ENCODE measurements at regions not wholly inside any gene's neighbourhood (a gene's known extent, or its start where the extent isn't known, plus 50 kb on each side); places are given as distances from the start of the nearest gene placed in this dataset.

DNA sequence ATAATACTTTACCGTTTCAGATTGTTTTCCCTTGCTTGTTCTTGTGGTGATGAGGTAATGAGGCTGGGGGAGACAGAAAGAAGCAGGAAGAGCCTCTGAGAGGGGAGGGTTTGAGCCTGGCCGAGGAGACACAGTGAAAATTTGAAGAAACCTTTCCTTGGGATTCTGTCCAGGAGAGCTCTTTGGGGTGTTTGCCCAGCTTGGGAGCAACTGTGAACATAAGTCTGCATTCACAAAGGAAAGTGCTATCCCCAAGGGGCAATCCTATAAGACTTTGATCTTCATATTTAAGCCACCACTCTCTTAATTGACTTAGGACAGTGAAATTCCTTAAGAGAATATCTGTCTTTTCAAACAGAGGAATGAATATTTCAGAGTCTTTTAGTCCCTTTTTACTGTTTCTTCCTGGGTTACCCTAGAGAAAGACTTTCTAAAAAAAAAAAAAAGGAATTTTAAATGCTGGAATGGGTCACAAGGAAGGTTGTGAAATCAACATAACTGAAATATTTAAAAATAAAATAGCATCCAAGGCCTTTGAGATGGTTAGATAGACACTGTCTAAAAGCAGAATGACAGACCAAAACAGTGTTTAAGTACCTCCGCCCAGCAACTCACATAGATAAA lies 52.5 kb upstream of the STAM2 start:
- peak; percentile 22 for DNase-seq

DNA sequence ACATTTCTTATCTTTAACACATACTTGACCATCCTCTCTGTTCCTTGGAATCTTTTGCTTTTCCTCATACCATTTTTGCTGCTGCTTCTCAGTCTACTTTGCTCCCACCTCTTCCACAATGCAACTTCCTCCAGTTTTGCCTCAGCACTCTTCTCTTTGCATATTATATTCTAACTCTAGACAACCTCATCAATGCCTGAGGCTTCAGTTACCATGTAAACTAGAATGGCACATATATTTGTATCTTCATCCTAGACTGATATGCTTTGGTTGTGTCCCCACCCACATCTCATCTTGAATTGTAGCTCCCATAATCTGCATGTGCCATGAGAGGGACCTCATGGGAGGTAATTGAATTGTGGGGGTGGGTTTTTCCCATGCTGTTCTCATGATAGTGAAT lies 55.9 kb upstream of the STAM2 start:
- DNase-seq: no peak

DNA sequence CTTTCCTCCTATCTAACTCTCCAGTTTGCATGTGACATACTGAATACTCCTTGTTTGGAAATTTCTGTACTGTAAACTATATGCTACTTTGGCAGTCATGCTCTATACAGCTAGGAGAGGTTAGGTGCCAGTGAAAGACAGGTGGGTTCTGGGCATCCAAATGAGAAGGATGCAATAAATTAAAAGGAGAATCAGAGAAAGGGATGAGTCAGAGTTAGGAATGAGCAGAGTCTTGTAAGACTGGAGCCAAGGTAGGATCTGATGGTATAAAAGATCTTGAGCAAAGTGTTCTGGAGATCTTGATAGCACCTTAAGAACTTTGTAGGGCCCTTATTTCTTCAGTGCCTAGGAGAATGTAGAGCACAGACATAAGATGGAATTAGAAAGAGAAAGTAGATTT lies 58.7 kb upstream of the STAM2 start:
- no peak for DNase-seq

DNA sequence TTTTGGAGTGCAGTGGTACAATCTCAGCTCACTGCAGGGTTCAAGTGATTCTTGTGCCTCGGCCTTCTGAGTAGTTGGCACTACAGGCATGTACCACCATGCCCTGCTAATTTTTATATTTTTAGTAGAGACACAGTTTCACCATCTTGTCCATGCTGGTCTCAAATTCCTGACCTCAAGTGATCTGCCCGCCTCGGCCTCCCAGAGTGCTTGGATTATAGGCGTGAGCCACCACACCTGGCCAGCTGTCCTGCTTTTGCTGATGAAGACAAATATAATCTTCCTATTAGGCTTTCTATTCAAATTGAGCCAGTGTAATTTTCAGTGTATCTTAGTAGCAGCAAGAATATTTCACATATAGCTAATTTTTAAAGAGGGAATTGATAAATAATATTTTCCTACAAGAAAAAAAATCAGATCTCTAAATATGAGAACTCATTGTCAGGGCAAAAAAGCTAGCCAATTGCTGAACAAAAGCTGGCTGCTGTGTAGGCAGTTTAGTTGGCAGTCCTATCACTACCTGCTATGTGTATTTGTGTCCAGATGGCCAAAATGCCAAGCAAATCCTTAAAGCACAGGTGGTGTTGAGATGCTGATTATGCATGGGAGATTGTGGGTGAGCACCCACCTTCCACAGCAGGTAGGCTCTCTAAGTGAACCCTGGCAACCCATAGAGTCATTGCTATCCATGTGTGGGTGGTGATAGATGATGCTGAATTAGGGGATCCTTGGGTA lies 60.8 kb upstream of the STAM2 start:
- no peak for DNase-seq

DNA sequence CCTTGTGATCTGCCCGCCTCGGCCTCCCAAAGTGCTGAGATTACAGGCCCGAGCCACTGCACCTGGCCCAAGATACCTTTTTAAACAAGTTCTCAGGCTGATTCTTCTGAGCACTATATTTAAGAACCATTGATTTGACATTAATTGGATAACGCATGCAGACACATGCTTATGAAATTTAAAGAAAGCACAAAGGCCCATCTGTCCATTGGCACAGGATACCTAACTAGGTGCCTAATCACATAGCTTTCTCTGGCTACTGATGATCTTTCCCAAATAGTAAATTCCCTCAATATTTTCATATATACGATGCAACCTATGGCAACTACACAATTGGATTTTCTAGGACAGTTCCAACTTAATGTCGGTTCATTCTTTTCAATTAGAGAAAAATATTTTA lies 62.5 kb upstream of the STAM2 start:
- DNase-seq: no peak

DNA sequence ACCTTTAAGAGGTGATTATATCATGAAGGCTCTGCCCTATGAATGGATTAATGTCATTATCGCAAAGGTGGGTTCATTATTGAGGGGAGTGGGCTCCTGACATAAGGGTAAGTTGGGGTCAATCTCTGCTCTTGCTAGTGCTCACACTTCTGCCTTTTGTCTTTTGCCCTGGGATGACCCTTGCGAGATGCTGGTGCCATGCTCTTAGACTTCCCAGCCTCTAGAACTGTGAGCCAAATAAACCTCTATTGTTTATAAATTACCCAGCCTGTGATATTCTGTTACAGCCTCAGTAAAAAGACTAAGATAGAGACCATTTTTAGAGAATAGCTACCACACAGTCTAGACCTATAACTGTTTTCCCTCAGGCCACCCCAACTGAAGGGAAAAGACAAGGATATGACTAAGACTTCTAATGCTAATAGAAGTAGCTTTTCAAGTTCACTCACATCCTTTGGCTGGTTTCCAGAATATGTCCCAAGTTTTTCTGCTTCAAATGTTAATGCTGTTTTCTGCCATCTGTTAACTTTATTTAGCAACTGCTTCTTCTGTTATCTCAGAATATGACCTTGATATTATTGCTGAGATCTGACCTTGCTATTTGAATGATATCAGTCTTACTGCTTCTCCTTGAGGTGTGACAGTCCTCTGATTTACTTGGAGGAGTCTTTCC lies 65.1 kb upstream of the STAM2 start:
- peak; percentile 48 for DNase-seq

DNA sequence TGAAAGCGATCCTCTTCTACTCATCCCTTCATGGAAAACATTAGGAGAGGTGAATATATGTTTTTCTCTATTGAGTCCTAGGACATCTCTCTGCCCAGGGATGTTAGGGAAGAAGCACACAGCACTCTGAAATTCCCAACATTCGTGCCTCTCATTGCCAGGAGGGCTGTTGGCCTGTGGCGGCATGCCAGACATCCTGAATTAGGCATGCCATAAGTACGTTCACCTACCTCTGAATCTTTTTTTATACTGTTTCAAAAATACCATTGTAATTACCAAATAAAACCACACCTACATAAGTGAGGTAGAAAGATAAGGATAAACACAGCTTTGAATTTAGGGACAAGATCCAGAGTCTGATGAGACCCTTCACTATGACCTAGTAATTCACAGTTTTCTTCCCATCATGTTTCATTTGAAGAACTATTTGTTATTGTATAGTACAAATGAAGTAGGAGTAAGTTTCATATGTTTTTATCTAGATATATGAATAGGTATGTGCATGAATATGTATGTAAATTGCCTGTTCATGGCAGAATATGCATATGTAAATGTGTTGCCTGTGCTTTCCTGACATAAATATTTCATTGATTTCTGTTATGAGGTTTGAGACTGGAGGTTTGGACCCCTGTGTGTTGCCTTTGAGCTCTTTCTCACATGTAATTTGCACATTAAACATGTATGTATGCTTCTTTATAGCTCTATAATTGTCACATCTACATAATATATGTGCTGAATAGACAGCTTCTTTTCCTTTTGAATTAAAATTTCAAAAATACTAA lies 66.6 kb upstream of the STAM2 start:
- no peak for DNase-seq

DNA sequence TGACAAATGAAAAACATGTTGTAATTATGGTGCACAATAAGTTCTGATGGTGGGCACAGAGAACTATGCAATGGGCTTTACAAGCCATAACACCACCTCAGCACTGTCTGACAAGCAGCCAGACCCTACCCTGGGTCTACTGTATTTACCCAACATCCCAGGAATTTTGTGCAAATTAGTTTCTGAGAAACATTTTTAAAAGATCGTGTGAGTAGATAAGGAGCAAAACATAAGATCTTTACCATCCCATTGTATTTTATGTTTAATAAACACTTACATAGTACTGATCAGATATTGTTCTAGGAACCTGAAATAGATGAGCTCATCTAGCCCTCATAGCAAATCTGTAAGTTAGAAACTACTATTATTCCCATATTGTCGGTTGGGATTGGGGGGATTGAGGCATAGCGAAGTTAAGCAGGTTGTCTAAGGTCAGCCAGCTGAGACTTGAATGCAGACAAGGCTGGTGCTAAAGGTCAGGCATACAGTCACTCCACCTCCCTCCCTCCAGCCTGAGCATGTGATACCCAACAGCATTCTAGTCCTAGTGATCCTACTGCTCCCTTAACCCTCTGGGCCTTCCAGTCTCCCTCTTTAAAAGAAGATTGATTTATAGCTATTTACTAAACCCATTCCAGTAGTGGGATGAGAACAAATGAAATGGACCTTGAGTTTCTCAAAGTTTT lies 67.4 kb upstream of the STAM2 start:
- DNase-seq: no peak

DNA sequence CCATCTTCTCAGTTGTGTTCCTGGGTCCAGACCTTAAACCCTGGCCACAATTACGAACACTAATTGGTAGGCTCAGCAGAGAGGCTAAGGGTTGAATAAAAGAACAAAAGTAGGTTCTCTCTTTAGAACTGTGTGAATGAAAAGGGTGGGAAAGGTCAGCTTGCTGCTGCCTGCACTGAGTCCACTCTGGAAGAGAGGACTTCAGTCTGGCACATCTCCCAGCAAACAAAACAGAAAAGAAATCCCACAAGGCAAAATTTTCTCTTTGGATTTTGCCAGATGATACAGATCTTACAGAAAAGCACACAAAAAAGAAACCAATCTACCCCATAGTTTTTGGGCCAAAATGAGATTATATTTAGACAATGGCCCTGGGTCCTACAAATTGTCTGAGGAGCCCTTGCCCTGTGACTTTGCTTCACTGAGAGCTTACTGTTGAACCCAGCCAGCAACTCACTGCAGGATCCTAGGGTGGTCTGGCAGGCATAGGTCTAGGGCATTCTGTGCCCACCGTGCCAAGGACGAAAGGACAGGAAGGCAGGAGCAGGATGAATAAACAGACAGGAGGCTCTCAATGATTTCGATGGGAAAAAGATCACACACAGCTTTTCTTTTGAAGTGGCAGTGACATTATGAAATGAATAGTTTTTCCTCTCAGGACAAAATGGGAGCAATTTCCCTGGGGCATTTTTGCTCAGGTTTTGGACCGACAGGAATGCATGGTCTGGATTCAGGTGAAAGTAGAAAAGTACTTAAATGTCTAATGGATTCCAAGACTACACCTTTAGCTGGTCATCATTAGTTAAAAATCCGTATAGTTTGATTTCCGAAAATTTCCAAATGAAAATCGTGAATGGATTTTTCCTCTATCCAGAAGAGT lies 68.4 kb upstream of the STAM2 start:
- DNase-seq: no peak

DNA sequence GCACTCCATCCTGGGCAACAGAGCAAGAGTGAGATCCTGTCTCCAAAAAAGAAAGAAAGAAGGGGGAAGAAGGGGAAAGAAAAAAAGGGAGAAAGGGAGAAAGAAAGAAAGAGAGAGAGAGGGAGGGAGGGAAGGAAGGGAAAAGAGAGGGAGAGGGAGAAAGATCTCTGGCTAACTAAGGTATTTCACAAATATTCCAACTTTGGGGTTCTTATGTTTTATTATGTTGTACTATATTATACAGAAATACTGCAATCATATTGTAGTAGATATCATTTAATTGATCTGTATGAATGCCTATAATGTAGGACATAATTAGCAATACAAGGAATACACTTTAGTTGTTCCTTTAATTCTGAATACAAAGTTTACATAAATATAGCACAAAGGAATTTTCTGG lies 70.1 kb upstream of the STAM2 start:
- DNase-seq: no peak

DNA sequence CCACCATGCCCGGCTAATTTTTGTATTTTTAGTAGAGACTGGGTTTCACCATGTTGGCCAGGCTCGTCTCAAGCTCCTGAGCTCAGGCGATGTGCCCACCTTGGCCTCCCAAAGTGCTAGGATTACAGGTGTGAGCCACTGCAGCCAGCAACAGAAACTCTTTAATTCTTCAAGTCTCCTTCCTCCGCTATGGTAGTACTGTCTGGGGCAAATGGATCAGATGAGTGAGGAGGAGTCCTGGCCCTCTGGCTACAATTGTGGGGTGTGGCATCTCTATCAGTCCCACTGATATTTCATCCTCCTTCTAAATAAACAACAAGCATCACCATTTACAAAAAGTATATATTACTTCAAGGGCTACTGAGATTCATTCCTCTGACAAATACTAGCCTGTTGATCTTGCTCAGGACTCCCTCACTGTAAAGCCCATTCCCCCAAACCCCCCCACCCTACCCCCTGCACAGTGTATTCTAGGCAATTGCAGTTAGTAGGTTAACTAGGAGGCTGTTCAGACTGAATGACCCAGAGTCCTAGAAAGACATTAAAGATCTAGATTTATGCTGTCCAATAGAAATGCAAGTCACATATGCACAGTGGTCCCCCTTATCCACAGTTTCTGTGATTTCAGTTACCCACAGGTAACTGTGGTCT lies 71.2 kb upstream of the STAM2 start:
- DNase-seq: no peak

DNA sequence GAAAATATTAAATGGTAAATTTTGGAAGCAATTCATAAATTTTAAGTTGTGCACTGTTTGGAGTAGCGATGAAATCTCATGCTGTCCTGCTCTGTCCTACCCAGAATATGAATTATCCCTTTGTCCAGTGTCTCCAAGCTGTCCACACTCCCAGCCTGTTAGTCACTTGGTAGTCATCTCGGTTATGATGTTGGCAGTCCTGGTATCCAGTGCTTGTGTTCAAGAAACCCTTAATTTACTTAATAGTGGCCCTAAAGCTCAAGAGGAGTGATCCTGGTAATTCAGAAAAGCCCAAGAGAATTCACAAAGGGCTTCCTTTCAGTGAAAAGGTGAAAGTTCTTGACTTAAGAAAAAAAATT lies 71.8 kb upstream of the STAM2 start:
- DNase-seq: no peak

DNA sequence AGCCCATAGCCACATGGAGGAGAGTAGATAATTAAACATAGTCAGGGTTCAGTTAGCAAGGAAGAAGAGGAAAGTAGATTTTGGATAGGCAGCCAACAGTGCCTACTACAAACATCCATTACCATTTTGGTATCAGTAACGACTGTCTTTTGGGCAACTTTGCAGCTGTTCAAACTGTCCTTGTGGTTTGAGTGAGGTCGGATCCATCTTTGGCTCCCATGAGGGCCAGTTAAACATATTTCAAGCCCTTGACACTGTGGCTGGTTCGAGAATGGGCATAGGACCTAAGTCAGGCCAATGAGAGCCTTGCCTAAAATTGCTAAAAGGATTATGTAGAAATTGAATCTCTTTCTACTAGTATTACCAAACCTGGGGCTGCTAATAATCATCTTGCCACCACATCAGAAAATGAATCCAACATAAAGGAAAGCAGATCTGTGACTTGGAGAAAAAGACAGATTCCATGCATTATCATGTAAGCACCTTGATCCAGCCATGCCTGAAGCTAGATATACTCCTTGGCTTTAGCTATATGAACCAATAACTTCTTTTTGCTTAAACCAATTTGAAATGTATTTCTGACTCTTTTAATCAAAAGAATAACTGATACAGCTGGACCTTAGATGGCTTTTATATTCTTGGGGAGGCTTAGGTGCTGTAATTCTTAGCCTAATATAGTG lies 75.0 kb upstream of the STAM2 start:
- no peak for DNase-seq

DNA sequence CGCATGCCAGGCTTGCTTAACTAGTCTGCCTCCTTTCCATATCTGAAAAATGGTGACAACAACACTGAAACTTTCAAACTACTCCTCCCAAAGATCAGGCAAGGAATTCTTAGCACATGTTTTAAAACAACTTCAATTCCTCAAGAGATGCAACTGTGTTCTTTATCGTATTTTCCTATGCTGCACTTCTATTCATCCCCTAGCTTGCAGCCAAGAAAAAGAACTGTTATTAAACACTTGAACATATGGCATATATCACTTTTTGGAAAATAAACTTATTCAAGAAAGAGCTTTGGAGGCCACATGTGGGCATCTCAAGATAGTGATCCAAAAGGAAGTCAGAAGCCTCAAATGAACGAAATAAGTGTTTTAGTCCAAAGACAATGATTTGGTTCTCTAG lies 75.6 kb upstream of the STAM2 start:
- no peak for DNase-seq

DNA sequence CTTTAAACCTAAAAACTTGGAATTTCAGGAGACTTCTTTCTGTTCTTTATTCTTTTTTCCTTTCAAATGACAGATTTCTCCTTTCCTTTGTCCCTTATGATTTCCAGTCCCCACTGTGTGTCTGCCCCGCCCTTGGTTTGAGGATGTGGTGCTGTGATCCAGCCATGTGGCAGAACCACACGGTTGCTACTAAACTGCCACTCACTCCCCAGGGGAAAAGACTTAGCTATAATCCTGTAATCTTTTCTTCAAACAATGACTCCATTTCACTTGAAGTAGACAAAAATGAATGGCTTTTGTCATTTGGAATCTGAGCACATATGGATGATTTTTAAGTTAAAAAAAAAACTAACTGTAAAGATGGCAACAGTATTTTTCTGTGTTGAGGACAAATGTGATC lies 76.2 kb upstream of the STAM2 start:
- DNase-seq: no peak

DNA sequence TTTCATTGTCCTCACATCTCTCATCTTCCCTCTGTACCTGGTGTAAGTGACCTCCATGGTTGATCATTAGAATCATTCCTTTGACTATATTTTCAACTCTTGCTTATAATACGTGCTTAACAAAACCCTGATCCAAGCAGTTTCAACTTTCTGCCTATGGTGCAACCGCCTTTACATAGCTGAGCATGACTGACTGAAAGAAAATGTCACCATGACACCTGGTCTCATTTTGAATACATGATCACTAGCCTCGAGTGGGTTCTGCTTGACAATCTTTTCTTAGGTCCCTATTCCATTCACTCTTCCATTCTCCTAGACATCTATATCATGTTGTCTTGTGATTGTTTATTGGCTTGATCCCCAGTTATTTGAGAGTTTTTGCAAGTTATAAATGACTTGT lies 78.9 kb upstream of the STAM2 start:
- no peak for DNase-seq

DNA sequence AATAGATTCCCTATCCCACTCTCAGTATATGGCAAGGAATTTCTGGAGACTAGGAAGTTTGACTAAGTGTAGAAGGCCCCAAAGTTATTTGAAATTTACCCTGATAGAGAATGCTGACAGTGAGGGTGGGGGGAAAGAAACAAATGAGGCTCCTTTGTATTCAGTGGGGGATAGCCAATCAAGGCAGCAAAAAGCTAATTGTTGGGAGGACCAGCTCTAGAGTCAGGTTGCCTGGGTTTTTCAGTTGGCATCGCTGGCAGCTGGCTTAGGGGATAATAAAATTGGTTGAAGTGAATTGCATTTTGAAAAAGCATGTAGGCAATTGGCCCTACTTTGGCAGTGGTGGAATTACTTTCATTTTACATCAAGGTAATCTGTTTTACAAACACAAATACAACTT lies 79.4 kb upstream of the STAM2 start:
- DNase-seq: no peak

DNA sequence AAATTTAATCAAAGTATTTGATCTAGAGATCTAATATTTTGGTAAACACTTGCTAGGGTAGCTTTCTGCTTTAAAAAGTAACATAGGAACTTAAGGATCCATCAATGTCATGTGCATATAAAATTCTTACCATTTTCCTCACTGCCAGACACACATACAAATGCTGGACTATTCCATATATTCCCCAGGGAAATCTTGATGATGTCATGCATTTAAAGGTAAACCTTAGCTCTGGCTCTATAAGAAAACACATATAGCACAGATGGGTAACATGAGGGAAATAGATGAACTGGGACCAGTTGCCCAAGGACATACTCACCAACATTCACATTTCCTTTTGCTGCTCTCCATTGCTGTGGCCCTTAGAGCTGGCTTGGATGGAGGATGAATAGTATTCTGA lies 79.1 kb upstream of the FMNL2 start:
- DNase-seq: no peak

DNA sequence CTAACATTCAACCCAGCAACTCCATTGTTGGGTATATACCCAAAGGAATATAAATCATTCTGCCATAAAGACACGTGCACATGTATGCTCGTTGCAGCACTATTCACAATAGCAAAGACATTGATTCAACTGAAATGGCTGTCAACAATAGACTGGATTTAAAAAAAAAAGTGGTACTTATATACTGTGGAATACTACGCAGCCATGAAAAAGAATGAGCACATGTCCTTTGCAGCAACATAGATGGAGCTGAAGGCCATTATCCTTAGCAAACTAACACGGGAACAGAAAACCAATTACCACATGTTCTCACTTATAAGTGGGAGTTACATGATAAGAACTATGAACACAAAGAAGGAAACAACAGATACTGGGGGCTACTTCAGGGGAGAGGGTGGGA lies 74.0 kb upstream of the FMNL2 start:
- no peak for DNase-seq

DNA sequence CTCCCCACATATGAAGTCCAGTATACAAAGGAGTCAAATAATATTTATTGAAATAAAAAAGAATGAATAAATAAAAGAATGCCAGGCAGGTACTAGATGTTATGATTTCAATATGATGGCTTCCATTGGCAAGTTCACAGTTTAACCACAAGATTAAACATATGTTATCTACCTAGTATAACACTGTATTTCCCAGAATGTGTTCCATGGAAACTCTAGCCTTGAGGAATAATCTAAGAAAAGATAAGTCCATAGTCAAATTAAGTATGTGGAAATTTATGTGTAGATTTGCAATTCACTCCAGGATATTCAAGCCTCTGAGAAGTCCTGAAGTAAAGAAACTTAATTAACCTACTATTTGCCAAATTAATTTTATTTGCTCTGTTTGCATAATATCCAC lies 71.1 kb upstream of the FMNL2 start:
- DNase-seq: no peak

Data from fibroblast of skin of abdomen (primary cell).